A549 (cell line): ENCODE measurements at regions not wholly inside any gene's neighbourhood (a gene's known extent, or its start where the extent isn't known, plus 50 kb on each side); places are given as distances from the start of the nearest gene placed in this dataset.
A peak's percentile ranks its signal among the peaks of the same experiment; 100 is the strongest.

Experiments used
- ATAC-seq, 2 experiments: fragments of 200-7000 bp in 1 of 2; fragments of >200 bp in 1 of 2; cut with Nextera tagmentation in 1 of 2; cut with Tn5 transposase in 1 of 2; 3 replicates each; pipeline versions ENCODE4 v1.8.0 to v1.9.1; 2018 to 2020; ENCODE audit warnings: mild to moderate bottlenecking in 1 of 2, moderate library complexity in 1 of 2
- CTCF ChIA-PET: fragments of 300-600 bp; sonication (Branson Sonifier 250); formaldehyde crosslinking; extraction: SDS; loops from one replicate; lab custom pipeline; 2021; ENCODE audit warnings: antibody characterized with exemption, inconsistent platforms; lab: Yijun Ruan, JAX
- POLR2A ChIA-PET: fragments of 350-600 bp; formaldehyde crosslinking; extraction: SDS; loops from one replicate; lab custom pipeline; 2021; ENCODE audit warnings: antibody characterized with exemption, inconsistent platforms; lab: Yijun Ruan, JAX
- DNase-seq, 2 experiments: peaks; one replicate each; pipeline versions ENCODE4 v3.0.0 to v3.0.0-alpha.2; 2011 to 2016; ENCODE audit warnings: low read depth in 1 of 2, low spot score in 1 of 2
- FAIRE-seq: peaks from 2 replicates; lab custom pipeline; 2011; peaks lifted over from hg19 to GRCh38; lab: Jason Lieb, UNC
- H3K27ac ChIP-seq, 2 experiments: fragments of >200 bp; sonication (Bioruptor Twin); formaldehyde crosslinking; 3 replicates each; pipeline ENCODE4 v1.5.1; 2016 to 2017
- H3K4me1 ChIP-seq: fragments of >200 bp; sonication (Bioruptor Twin); formaldehyde crosslinking; 3 replicates; pipeline ENCODE4 v1.6.1; 2016
- H3K4me2 ChIP-seq: fragments of >200 bp; sonication (Bioruptor Twin); formaldehyde crosslinking; 3 replicates; pipeline ENCODE4 v1.6.1; 2016
- H3K4me3 ChIP-seq: fragments of >200 bp; sonication (Bioruptor Twin); formaldehyde crosslinking; 3 replicates; pipeline ENCODE4 v1.5.1; 2016
- H3K9me3 ChIP-seq: fragments of >200 bp; sonication (Bioruptor Twin); formaldehyde crosslinking; 3 replicates; pipeline ENCODE4 v1.6.1; 2016
- ATOH8 ChIP-seq: fragments of 250-450 bp; sonication (Bioruptor Pico); IDR thresholded peaks from 2 replicates; pipeline ENCODE4 v1.5.0; 2020; ENCODE audit warnings: low read depth, mild to moderate bottlenecking, moderate library complexity
- BHLHE40 ChIP-seq: IDR thresholded peaks from 2 replicates; pipeline ENCODE4 v1.6.1; 2012; ENCODE audit warnings: low read depth, low read length, inconsistent platforms
- CBX8 ChIP-seq: fragments of 200-600 bp; sonication (generic); IDR thresholded peaks from 2 replicates; pipeline ENCODE4 v1.6.1; 2016
- E2F6 ChIP-seq: IDR thresholded peaks from 2 replicates; pipeline ENCODE4 v1.6.1; 2012; ENCODE audit warnings: low read depth, borderline replicate concordance
- EHF ChIP-seq: fragments of 250-450 bp; sonication (Bioruptor Pico); IDR thresholded peaks from 2 replicates; pipeline ENCODE4 v1.5.0; 2020; ENCODE audit warnings: mild to moderate bottlenecking
- ELK1 ChIP-seq: fragments of 150-350 bp; IDR thresholded peaks from 2 replicates; pipeline ENCODE4 v1.6.1; 2014; ENCODE audit warnings: low read depth, mild to moderate bottlenecking, low read length
- EP300 ChIP-seq, 2 experiments: fragments of >200 bp; sonication (Bioruptor Twin); formaldehyde crosslinking; IDR thresholded peaks; 2 replicates in 1 of 2; 3 replicates in 1 of 2; pipeline ENCODE4 v1.6.1; 2016 to 2017
- FOXS1 ChIP-seq: fragments of 250-450 bp; sonication (Bioruptor Pico); IDR thresholded peaks from 2 replicates; pipeline ENCODE4 v1.5.0; 2020; ENCODE audit warnings: mild to moderate bottlenecking, moderate library complexity
- GATA3 ChIP-seq: IDR thresholded peaks from 2 replicates; pipeline ENCODE4 v1.6.1; 2012; ENCODE audit warnings: borderline replicate concordance
- HES2 ChIP-seq: fragments of >200 bp; sonication (Bioruptor Twin); formaldehyde crosslinking; IDR thresholded peaks from 2 replicates; pipeline ENCODE4 v1.6.1; 2016
- HOXA7 ChIP-seq: fragments of 250-450 bp; sonication (Bioruptor Pico); IDR thresholded peaks from 2 replicates; pipeline ENCODE4 v1.5.0; 2020; ENCODE audit warnings: mild to moderate bottlenecking, moderate library complexity
- HOXB13 ChIP-seq: fragments of 250-450 bp; sonication (Bioruptor Pico); IDR thresholded peaks from 2 replicates; pipeline ENCODE4 v1.5.0; 2020; ENCODE audit warnings: low read depth, mild to moderate bottlenecking, moderate library complexity
- HOXB5 ChIP-seq: fragments of 250-450 bp; sonication (Bioruptor Pico); IDR thresholded peaks from 2 replicates; pipeline ENCODE4 v1.5.0; 2020; ENCODE audit warnings: mild to moderate bottlenecking, moderate library complexity
- JUNB ChIP-seq: fragments of >200 bp; sonication (Bioruptor Twin); formaldehyde crosslinking; IDR thresholded peaks from 2 replicates; pipeline ENCODE4 v1.6.1; 2016
- KDM5A ChIP-seq: fragments of 200-600 bp; sonication (generic); IDR thresholded peaks from 2 replicates; pipeline ENCODE4 v1.6.1; 2016; ENCODE audit warnings: antibody characterized with exemption, mild to moderate bottlenecking
- NR3C1 ChIP-seq: fragments of >200 bp; sonication (Bioruptor Twin); formaldehyde crosslinking; IDR thresholded peaks from 3 replicates; pipeline ENCODE4 v1.6.1; 2017
- PBX3 ChIP-seq: IDR thresholded peaks from 2 replicates; pipeline ENCODE4 v1.6.1; 2012
- RAD21 ChIP-seq, 2 experiments: fragments of >200 bp in 1 of 2; sonication (Bioruptor Twin) in 1 of 2; formaldehyde crosslinking in 1 of 2; IDR thresholded peaks in 1 of 2; conservative IDR thresholded peaks in 1 of 2; 2 replicates in 1 of 2; 3 replicates in 1 of 2; pipeline ENCODE4 v1.6.1; 2012 to 2018; ENCODE audit warnings: inconsistent platforms in 1 of 2
- RCOR1 ChIP-seq: fragments of 150-350 bp; IDR thresholded peaks from 2 replicates; pipeline ENCODE4 v1.6.1; 2014; ENCODE audit warnings: antibody characterized with exemption, low read length, low read depth
- TFCP2L1 ChIP-seq: fragments of 250-450 bp; sonication (Bioruptor Pico); IDR thresholded peaks from 2 replicates; pipeline ENCODE4 v1.5.0; 2021; ENCODE audit warnings: mild to moderate bottlenecking
- TP53 ChIP-seq: fragments of 250-450 bp; sonication (Bioruptor Pico); IDR thresholded peaks from 2 replicates; pipeline ENCODE4 v1.5.0; 2021; ENCODE audit warnings: mild to moderate bottlenecking, moderate library complexity
- ZC3H11A ChIP-seq: fragments of 450-650 bp; IDR thresholded peaks from 2 replicates; pipeline ENCODE4 v1.6.1; 2014; ENCODE audit warnings: antibody characterized with exemption, mild to moderate bottlenecking
- WGBS: methylation state at CpG from one replicate; pipeline ENCODE4 v1.1.6; 2017; ENCODE audit errors: missing lambda C conversion rate; 5-methylcytosine and 5-hydroxymethylcytosine counted together

- POLR2A ChIA-PET, result no interaction called here
- DNase-seq (no peak), FAIRE-seq (no peak), ATAC-seq (no peak)
- CTCF ChIA-PET, result interaction anchor here (1.1 to 2.9 kb wide), 2 partner anchors 9 to 12 kb away, joined by 3 to 12 read pairs; no protein-coding TSS in a partner anchor
- TF ChIP-seq ATOH8 (CRISPR knock-in tag) (no peak), KDM5A (no peak), RAD21 (conservative IDR thresholded peaks at IDR 0.05 in 1 of 2, IDR thresholded peaks at IDR 0.05 in 1 of 2) (no peak), TFCP2L1 (CRISPR knock-in tag) (no peak), PBX3 (no peak), HOXB13 (CRISPR knock-in tag) (no peak), HES2 (no peak), NR3C1 (no peak), EHF (CRISPR knock-in tag) (no peak), BHLHE40 (no peak), GATA3 (no peak), ELK1 (no peak), E2F6 (no peak), EP300 (IDR thresholded peaks at IDR 0.05) (no peak), HOXB5 (CRISPR knock-in tag) (no peak)
- WGBS, result 89% methylated on average over 3 of the region's 3 CpGs
- Histone ChIP-seq H3K27ac (no peak overlapping the region), H3K4me3 (no peak overlapping the region), H3K4me1 (peaks cover 9% of the 10 kb centered on the region; the same call in 1 of the 3 replicates), H3K4me2 (no peak overlapping the region), H3K9me3 (no peaks in the 10 kb centered on the region)
Measured at GRCh38 chr6:132950566-132950965, 136.2 kb downstream of the RPS12 start.

GRCh38 chr6:132952031-132952867, 137.9 kb downstream of the RPS12 start:
- no peak for ATAC-seq
- no peaks in the 10 kb centered on the region for H3K9me3 ChIP-seq
- no peak overlapping the region for H3K4me3 ChIP-seq
- WGBS, result 64% methylated on average over 6 of the region's 6 CpGs
- no peak for FAIRE-seq
- no peak for TF ChIP-seq HOXA7 (CRISPR knock-in tag)
- no peak for TF ChIP-seq FOXS1 (CRISPR knock-in tag)
- TF ChIP-seq JUNB, result 0 out of 2 replicates have a peak, but pooled peaks have one; percentile 33
- TF ChIP-seq EHF (CRISPR knock-in tag), result no peak
- TF ChIP-seq RCOR1, result no peak
- no peak for TF ChIP-seq ZC3H11A
- TF ChIP-seq CBX8, result no peak
- TF ChIP-seq TP53 (CRISPR knock-in tag), result no peak
- no peak overlapping the region for H3K27ac ChIP-seq
- CTCF ChIA-PET, result interaction anchor here (3.4 kb wide), 1 partner anchor 10 kb away, joined by 26 read pairs; no protein-coding TSS in a partner anchor
- POLR2A ChIA-PET, result interaction anchor here (0.6 kb wide), 1 partner anchor 692 kb away, joined by 5 read pairs; no protein-coding TSS in a partner anchor
- peak in 1 of 2 experiments; percentile 13 for DNase-seq
- H3K4me2 ChIP-seq, result peak overlapping the region; percentile 7; the same call in 1 of the 3 replicates
- H3K4me1 ChIP-seq, result peaks cover 9% of the 10 kb centered on the region; the same call in 1 of the 3 replicates
